Umbilical cord (tissue), 1 donor: ENCODE measurements at regions not wholly inside any gene's neighbourhood (a gene's known extent, or its start where the extent isn't known, plus 50 kb on each side); places are given as distances from the start of the nearest gene placed in this dataset.

Source experiments
- DNase-seq: peaks from one replicate; pipeline ENCODE4 v3.0.0-alpha.2; 2015; ENCODE audit warnings: low spot score

DNA sequence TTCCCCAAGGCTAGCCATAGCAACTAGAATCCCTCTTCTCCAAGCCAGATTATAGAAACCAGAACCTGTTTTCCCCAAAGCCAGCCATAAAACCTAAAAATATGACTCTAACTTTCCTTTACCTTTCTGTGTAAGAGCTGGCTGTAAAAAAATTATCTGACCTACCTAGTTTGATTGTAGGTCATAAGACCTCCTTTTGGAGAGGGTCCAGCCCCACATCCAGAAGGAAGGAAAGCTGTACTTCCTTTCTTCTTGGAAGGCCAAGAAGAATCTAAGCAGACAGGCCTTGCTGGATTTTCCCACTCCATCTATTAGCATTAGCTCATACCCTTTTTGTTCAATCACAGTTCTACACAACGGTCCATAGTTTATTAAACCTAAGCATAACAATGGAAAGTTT, 1006.3 kb downstream of the SORCS3 start:
- no peak for DNase-seq

DNA sequence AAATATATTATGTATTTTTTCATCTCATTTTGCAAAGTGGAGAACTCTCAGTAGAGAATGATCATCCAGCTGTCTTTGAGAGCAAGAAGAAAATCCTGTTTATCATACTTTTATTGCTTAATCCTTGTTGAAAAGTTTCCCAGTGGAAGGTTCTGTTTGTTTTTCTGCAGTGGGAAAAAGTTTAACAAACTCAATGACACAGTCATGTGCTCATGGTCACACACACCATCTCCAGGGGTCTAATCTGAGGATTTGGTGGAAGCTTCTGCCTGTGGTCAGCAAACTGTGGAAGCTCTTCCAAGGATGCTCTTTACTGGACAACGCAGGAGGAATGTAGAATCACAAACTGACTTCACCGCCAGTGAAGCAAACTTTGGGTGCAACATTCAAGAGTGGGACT, 1003.9 kb downstream of the SORCS3 start:
- no peak for DNase-seq

DNA sequence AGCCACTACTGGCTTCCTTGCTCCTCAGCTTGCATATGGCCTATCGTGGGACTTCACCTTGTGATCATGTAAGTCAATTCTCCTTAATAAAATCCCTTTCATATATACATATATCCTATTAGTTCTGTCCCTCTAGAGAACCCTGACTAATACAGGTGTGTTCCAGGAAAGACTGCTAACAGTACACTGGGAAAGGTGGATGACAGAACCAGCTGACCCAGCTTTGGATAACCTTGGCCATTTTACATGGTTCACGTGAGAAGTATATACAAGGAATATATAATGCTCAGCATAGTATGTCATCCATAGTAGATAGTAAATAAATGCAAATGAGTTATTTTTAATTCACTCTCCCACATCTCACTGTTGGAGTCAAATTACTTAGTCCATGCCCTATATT, 1003.5 kb downstream of the SORCS3 start:
- no peak for DNase-seq

DNA sequence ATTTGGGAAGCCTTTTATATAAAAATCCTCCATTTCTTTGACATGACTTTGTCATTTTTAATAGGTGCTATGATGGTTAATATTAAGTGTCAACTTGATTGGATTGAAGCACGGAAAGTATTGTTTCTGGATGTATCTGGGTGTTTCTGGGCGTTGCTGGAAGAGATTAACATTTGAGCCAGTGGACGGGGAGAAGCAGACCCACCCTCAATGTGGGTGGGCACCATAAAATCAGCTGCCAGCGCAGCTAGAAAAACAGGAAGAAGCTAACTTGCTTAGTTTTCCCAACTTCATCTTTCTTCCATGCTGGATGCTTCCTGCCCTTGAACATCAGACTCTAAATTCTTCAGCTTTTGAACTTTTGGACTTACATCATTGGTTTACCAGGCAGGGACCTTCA, 1003.0 kb downstream of the SORCS3 start:
- DNase-seq = no peak

DNA sequence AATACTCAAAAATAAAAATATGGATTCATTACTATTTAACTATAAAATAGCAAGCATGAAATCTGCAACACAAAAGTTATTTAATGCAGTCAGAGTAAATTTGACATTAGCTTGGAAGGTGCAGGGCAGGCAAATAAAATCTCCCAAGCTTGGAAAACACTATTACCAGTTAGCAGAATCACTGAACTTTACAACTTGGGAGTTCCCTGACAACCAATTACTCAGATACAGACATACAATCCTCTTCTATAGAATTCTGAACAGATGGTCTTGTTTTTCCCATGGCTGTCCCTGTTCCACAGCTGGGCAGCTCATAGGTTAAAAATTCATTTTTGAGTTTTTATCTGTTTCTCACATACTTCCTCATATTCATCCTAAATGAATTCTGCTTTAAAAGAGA, 1002.6 kb downstream of the SORCS3 start:
- no peak for DNase-seq

DNA sequence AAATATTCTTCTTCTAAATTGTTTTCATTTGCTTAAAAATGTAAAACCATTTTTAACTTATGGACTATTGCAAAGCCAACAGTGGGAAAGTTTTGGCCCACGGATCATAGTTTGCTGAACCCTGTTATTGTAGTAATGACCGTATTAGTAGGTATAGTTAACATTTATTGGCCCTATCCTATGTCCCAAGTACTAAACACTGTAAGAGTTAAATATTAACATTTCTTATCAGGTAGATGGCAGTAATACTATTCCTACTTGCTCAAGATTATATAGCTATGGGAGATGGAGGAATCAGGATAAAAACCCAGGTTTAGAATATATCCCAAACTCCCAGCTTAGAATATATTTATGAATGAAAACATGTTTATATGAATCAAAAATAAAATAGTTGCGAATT, 993.2 kb downstream of the SORCS3 start:
- no peak for DNase-seq

DNA sequence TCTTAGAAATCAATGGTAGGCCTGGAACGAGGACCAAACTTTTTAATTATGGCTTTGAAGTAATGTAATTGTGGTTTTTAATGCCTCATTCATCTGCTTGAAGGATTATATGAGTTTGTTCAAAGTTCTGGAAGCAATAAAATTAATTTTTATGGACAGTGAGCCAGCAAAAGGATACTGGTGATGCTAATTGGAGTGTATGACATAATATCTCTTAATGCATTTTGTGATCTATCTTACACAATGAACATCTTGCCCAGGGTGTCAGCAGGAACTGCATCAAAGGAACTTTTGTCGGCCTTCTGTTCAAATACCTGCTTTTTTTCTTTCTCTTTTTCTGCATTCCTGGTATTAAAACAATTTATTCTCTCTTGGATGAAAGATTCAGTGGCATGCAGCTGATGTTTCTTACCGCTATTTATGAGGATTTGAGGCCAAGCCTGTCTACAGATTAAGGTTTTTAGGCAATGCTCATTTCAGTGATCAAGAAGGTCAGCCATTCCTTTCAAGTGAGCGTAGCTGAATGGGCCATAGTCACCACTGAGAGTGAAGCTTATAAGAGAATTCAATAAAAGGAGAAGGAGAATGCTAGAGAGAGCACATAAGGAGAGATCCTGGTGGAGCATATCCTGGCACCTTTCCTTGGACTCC, 974.8 kb downstream of the SORCS3 start:
- DNase-seq = no peak

DNA sequence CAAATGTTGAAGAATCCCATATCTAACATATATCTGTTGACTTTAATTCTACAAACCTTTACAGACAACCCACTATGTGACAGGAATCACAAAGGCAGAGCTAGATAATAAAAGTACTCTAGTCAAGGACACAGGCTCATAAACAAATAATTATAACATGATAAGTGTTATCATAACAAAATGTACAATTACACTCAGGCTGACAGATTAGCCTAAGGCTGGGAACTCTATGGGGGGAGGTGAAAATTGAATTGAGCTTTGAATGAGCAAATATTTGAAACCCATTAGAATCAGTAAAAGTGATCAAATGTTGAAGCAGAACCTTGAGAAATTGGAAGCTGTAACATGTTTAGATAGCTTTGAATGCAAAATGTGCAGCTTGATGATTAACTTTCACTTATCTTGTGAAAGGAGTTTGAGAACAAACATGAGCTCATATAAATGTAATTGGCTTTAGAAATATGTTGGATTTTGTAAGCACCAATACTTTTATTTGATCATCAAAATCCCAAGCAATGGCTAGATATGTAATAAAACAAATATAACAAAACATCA, 970.2 kb downstream of the SORCS3 start:
- no peak for DNase-seq

DNA sequence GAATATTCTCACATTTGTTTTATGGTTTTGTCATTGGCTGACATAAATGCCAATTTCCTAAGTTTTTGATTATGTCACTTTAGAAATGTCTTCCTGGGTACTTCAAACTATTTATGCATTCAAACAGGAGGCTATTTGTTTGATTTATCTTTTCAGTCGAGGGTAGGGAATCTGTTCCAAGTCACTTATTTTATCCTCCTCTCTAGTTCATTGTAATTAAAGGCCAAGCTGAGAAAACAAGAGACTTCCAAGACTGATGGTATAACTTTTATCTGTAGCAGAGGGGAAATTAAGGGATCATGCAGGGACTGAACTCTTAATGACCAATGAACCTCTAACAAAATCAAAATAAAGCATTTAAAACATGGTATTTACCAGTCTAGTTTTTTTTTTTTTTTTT, 968.4 kb downstream of the SORCS3 start:
- no peak for DNase-seq

DNA sequence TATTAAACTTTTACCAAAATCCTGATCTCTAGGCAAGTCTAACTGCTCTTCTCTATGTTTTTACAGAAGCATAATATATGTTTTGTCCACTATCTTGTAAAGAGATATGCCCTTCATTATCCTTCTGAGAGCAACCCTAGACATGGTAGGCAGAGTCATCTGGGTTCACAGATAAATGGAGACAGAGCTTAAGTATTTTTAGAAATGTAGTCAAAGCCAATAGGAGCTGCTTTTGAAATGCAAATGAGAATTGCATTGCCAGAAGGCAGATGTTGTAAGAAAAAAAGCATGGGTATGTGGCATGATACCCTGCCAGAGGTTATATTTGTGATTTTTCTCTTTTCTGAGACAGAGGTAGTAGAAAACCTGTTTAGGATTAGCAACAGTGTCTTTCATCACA, 964.8 kb downstream of the SORCS3 start:
- DNase-seq = no peak

DNA sequence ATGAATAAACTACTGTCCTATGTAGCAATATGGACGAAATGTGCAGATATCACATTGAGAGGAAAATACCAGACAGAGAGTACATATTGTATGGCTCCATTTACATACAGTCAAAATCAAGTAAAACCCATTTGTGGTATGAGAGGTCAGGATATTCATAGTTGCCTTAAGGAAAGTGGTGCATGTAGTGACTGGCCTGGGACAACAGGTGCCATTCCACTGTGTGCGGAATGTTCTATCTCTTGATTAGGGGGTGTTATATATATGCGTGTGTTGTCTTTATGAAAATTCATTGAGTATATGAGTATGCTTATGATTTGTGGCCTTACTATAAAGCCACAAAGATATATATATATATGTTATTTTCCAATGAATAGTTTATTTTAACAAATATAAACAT, 964.0 kb downstream of the SORCS3 start:
- DNase-seq = no peak

DNA sequence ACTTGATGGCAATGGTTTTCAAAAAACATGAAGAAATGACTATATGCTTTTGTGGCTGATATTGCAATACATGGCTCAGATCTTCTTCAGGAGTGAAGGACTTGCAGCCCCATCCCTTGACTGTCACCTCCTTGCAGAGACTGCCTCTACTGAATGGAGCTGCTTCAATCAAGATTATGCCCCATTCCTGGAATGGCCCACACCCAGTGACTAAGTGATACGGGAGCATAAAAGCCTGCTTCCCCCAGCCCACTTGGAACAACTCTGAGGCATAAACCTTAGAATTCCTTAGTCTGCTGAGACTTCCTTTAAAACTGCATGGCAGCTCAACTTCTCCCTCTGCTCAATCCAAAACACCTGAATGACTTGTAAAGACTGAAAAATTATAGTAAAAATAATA, 957.1 kb downstream of the SORCS3 start:
- no peak for DNase-seq

DNA sequence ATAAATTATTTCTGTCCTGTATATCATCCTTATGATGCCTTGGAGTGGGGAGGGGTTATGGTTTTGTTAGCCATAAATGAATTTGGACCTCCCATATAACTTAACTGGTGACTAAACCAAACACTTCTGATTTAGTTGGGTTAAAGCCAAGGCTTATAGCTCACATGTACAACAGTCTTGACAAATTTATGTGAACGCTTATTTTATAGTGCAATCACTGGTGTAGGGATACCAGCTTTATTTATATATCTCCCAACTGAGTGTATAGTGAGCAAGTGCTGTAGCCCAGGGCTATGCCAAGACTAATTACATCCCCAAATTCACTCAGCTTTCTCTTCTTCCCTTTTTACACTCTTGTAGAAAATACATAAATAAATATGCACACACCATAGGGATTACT, 956.2 kb downstream of the SORCS3 start:
- DNase-seq = no peak

DNA sequence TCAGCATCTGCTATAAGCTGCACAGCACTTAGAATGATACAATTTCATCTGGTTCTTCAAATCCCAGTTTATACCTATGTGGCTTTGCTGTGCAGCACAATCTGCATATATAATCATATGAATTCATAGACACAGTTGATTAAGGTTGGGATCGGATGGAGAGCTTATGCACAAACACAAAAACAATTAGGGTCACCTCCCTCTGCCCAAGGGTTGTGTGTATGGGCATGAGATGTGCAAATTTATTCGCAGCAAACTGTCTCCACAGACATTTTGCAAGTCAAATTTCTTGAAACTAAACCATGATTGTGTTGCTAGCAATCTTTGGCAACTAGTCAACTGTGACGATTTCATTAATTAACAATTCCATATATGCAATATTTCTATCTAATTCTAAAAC, 955.7 kb downstream of the SORCS3 start:
- no peak for DNase-seq

DNA sequence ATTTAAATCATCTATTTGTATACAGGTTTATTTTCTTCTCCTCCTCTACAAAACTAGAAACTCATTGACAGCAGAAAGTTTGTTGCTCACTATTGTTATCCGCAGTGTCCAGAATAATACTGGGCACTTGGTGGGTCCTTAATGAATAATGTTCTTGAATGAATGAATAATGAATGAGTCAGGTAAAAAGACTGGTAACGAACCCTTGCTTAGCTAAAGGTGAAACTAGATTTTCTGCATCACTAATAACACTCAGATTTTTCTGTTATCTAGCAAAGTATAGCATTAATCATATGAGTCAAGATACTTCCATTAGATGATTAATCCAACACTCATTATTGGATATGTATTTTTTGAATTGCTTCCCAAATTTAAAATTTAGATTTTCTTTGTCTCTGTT, 953.2 kb downstream of the SORCS3 start:
- no peak for DNase-seq

DNA sequence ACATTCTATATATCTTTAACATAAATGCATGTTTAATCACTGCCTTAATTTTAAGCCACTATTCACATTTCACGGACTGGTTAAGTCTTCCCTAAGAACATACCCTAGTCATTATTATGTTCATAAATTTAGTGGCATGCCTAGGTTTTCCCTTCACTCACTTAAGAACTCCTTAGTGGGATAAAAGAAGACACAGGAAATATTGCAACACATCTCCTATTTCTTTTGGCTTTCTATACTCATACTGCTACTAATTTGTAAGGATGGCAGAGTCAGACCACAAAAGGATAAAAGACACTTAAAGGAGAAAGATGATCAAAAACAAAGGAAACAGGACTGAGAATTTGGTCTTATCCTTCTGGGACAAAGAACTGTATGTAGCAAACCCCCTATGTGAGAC, 951.4 kb downstream of the SORCS3 start:
- no peak for DNase-seq

DNA sequence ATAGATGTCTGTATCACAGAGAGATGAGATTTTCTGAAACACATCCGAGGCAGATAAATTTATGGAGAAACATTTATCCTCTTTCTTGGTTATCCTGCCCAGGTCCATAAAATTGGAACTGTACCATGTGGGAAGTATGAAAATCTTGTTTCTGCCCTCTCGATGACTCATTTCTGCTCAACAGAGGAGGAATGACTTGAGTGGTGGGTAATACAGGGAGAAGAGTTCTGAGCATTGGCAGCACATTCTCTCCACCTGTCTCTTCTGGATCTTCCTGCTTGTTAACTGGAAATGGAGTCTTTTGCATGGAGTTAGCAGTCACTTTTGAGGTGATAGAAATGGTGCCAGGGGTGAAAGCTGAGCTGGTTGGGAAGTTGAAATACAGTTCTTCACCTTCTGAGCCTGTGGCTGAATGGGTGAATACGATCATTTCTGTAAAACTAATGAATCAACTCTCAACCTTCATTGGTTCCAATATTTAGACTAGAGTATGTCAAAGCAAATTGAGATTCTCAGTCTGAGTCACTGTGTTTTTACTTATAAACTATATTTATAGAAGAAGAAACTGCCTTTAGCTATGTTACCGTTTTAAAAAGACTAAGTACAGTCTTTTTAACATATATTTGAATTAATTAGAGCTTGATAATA, 945.5 kb downstream of the SORCS3 start:
- DNase-seq = no peak

DNA sequence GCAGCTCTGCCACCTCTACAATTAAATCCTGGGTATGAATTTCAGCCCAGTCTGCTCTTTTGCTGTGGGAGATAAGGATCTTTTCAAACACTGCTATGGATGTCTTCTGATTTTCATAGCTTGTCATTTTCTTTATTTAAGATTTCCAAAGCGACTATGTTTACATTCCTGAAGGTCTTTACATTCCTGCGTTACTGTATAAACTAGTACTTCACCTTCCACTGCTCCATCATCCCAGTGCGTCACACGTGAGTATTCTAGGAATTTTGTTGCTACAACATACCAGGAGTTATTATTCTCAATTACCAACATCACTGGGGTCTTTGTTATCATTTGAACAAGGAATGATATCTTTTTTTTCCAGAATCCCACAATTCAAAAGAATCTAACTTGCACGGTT, 944.7 kb downstream of the SORCS3 start:
- peak; percentile 17 for DNase-seq

DNA sequence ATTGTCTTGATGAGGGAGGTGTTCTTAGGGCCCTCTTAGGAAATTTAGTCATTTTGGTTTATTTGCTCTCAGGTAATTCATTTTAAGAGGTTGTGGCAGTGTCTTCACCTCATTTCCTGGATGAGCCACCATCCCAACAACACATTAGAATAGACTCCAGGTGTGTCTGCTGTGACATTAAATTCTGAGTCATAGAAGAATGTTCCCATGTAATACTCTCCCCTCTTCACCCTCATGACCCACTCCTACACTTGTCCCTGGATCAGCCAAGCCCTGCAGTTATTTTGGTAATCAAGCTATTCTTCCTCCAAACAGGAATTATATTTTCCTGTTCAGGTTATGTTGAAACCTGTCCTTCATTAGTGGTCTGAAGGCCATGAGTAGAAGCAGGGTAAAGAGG, 944.1 kb downstream of the SORCS3 start:
- DNase-seq = no peak

DNA sequence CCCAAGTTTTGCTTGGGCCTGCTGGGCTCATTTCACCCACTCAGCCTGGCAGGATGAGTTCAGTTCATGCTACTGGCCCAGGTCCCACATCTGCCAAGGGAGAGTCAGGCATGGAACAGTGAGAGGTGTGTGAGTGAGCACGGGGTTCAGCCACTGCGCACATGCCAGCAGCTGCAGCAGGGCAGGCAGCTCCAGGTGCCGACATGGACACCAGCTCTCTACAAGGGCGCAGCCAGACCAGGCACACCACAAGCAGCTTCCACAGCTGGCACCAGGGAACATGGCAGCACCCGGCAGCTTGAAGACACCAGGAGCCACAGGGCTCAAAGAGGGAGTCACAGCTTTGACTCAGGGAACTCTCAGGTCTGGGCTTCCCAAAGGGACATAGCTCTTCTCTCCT, 938.0 kb downstream of the SORCS3 start:
- no peak for DNase-seq

DNA sequence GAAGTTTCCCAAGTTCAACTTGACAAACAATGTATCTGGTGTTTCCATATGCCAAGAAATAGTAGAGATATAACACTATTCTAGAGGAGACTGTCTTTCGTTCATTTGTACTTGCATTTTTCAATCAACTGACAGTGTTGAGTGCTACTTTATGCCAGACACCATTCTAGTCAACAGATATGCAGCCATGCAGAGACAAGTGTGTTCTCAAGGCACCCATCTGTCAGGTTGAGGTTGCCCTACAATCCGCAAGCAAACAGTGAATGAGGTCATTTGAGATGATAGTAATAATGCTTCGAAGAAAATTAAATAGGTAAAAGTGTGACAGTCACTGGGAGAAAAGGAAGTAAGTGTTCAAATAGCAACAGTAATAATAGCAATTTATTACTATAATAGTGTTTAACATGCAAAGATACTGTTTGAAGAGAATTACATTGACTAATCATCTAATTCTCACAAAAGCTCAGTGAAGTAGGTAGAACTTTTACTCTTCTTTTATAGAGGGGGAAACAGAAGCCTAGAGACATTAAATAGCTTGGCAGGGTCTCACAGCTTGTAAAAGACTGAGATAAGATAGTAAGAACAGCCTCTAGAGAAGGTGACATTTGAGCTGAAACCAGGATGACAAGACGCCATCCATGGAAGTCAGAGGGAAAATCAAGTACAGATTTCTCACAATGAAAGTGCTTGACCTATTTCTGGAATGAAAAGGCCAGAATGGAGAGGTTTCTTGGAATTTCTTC, 936.9 kb downstream of the SORCS3 start:
- DNase-seq = no peak

DNA sequence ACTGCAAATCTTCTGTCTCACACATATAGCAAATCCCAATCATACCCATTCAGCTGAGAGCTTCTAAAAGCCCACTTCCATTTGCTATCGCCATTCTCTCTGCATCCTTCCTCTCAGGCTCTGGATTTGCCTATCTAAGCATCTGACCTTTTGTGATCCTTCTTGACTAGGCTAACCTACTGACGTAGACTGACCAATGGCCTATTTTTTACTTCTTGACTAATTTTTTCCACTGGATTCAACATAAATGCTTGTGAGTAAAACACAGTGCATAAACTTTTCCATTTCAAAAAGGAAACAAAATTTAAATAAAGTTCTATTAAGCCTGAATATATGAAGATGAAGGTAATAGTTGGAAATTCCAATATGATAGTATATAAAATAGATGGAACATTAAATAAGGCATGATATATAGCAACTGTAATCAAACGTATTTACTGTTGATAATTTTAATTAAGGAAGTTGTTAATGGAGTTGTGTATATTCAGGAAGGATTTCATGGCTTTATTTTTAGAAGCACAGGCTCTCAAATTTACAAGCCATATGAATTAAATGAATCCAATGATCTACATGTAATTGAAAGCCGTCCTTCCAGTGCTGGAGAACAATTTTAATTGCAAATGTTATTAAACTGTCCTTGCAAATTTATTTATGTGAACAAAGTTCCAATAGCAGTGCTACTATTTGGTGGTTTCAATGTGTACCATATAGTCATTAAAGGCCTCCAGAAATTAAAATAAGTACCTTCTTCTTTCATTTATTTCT, 918.4 kb downstream of the SORCS3 start:
- DNase-seq = no peak
